ENCODE measurements at regions not wholly inside any gene's neighbourhood (a gene's known extent, or its start where the extent isn't known, plus 50 kb on each side); places are given as distances from the start of the nearest gene placed in this dataset.

GRCh38 chr11:29006668-29007067 is 898.5 kb downstream of the METTL15 start:
- Histone ChIP-seq H3K4me3 (no peak overlapping the region), H3K27ac (no peak overlapping the region), H3K4me1 (no peaks in the 10 kb centered on the region), H3K36me3 (no peaks in the 10 kb centered on the region), H3K9me3 (no peaks in the 10 kb centered on the region), H3K27me3 (no peaks in the 10 kb centered on the region)
- intact Hi-C loops (cut with DNase I; ENCODE audit: low total_unique reads): no loop called here
- TF ChIP-seq POLR2AphosphoS5 (IDR thresholded peaks at IDR 0.05): no peak
- TF ChIP-seq, protein P1, sequence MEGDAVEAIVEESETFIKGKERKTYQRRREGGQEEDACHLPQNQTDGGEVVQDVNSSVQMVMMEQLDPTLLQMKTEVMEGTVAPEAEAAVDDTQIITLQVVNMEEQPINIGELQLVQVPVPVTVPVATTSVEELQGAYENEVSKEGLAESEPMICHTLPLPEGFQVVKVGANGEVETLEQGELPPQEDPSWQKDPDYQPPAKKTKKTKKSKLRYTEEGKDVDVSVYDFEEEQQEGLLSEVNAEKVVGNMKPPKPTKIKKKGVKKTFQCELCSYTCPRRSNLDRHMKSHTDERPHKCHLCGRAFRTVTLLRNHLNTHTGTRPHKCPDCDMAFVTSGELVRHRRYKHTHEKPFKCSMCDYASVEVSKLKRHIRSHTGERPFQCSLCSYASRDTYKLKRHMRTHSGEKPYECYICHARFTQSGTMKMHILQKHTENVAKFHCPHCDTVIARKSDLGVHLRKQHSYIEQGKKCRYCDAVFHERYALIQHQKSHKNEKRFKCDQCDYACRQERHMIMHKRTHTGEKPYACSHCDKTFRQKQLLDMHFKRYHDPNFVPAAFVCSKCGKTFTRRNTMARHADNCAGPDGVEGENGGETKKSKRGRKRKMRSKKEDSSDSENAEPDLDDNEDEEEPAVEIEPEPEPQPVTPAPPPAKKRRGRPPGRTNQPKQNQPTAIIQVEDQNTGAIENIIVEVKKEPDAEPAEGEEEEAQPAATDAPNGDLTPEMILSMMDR (IDR thresholded peaks at IDR 0.05): no peak
- no peak for TF ChIP-seq POLR2A (IDR thresholded peaks at IDR 0.05)
- no peak for DNase-seq (ENCODE audit: low spot score in 2 of 2)

DNA sequence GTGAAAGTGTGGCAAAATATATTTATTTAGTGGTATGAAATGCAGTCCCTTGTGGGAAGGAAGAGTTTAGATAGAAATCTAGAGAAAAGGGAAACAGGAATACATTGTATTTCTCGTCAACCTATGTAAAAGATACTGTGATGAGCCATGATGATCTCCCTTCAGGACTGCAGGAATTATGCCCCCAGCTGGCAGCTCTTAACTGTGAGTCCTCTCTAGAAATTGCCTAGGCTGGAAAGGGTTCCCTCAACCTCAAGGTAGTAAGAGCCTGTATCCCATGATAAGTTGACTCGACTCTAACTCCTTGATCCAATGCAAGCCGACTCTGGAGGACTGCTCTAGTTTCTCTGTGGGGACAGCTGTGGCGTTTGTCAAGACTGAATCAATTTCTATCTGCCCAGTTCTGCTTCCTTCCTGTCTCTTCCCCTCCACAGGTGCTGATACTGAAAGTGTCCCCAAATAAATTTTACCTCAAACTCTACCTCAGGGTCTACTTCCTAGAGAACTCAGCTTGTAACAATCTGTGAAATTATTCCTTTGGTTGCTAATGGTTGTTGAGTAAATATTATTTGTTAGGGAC is 897.3 kb downstream of the METTL15 start:
- Histone ChIP-seq H3K9me3 (no peaks in the 10 kb centered on the region), H3K4me1 (no peaks in the 10 kb centered on the region), H3K27ac (no peak overlapping the region), H3K27me3 (no peaks in the 10 kb centered on the region), H3K4me3 (no peak overlapping the region), H3K36me3 (no peaks in the 10 kb centered on the region)
- TF ChIP-seq POLR2A (IDR thresholded peaks at IDR 0.05): no peak
- no peak for TF ChIP-seq POLR2AphosphoS5 (IDR thresholded peaks at IDR 0.05)
- TF ChIP-seq, protein P1 (IDR thresholded peaks at IDR 0.05): no peak
- no peak for DNase-seq (ENCODE audit: low spot score in 2 of 2)
- intact Hi-C loops (cut with DNase I; ENCODE audit: low total_unique reads): no loop called here

DNA sequence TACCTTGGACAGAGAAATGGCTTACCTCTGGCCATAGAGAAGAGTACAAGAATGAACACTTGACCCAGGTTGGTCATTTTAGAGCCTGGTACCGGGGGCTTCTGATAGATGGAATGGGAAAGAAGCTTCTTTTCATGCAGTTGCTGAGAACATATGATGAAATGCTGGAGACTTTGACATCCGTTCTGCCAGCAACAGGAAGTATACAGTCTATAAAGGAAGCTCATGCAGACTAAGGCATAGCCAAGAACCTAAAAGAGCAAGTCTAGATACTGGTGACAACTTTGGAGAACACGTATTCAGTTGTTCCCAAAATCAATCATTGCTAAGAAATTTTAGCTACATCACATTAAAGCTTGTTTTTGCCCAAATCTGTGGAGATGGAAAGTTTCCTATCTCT is 894.6 kb downstream of the METTL15 start:
- TF ChIP-seq, protein P1 (IDR thresholded peaks at IDR 0.05): no peak
- TF ChIP-seq POLR2A (IDR thresholded peaks at IDR 0.05) (no peak), POLR2AphosphoS5 (IDR thresholded peaks at IDR 0.05) (no peak)
- Histone ChIP-seq H3K4me1 (no peaks in the 10 kb centered on the region), H3K4me3 (no peak overlapping the region), H3K9me3 (no peaks in the 10 kb centered on the region), H3K27ac (no peak overlapping the region), H3K27me3 (no peaks in the 10 kb centered on the region), H3K36me3 (no peaks in the 10 kb centered on the region)
- DNase-seq (ENCODE audit: low spot score in 2 of 2): no peak
- intact Hi-C loops (cut with DNase I; ENCODE audit: low total_unique reads): no loop called here

GRCh38 chr11:28999620-29000019 is 891.4 kb downstream of the METTL15 start:
- Histone ChIP-seq H3K4me3 (no peak overlapping the region), H3K27ac (no peak overlapping the region), H3K27me3 (no peaks in the 10 kb centered on the region), H3K9me3 (no peaks in the 10 kb centered on the region), H3K36me3 (no peaks in the 10 kb centered on the region), H3K4me1 (no peaks in the 10 kb centered on the region)
- DNase-seq (ENCODE audit: low spot score in 2 of 2): no peak
- intact Hi-C loops (cut with DNase I; ENCODE audit: low total_unique reads): no loop called here
- TF ChIP-seq, protein P1 (IDR thresholded peaks at IDR 0.05): no peak
- no peak for TF ChIP-seq POLR2AphosphoS5 (IDR thresholded peaks at IDR 0.05)

DNA sequence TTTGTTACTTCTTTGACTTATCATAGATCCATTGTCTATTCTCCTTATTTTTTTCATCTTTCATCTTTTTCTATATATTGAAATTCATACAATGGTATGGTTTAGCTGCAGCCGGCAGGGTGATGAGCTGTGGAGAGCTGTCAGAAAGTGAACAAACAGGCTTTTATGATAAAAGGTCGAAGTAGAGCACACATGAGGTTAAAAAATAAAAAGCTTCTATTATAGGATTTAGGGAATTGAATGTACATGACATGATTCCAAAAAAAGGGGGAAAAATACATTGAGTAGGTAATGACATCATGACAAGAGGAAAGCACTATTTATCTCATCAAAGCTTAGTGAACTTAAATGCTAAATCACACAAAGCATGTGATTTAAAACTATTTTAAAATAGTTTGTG is 884.8 kb downstream of the METTL15 start:
- Histone ChIP-seq H3K9me3 (no peaks in the 10 kb centered on the region), H3K4me3 (no peak overlapping the region), H3K4me1 (no peaks in the 10 kb centered on the region), H3K27ac (no peak overlapping the region), H3K36me3 (no peaks in the 10 kb centered on the region), H3K27me3 (no peaks in the 10 kb centered on the region)
- no peak for DNase-seq (ENCODE audit: low spot score in 2 of 2)
- intact Hi-C loops (cut with DNase I; ENCODE audit: low total_unique reads): no loop called here
- TF ChIP-seq POLR2AphosphoS5 (IDR thresholded peaks at IDR 0.05) (no peak), POLR2A (IDR thresholded peaks at IDR 0.05) (no peak)
- TF ChIP-seq, protein P1 (IDR thresholded peaks at IDR 0.05): no peak

Data from breast epithelium (tissue), 4 donors.